HPDE6-E6E7 (cell line): ENCODE measurements at regions not wholly inside any gene's neighbourhood (a gene's known extent, or its start where the extent isn't known, plus 50 kb on each side); places are given as distances from the start of the nearest gene placed in this dataset.

Experiments used
- DNase-seq: peaks from one replicate; pipeline ENCODE4 v3.0.0; 2011; ENCODE audit warnings: missing footprints; ENCODE audit errors: extremely low spot score

- DNase-seq = peak; percentile 56
These were observed 61.9 kb upstream of the CIBAR2 start for GRCh38 chr16:85173981-85174751.

GRCh38 chr16:85174871-85175723, 62.8 kb upstream of the CIBAR2 start:
- no peak for DNase-seq

- DNase-seq = no peak
These were observed 63.5 kb upstream of the CIBAR2 start for GRCh38 chr16:85175724-85176233.

- DNase-seq = no peak
These were observed 64.5 kb upstream of the CIBAR2 start for GRCh38 chr16:85176541-85177447.

- no peak for DNase-seq
These were observed 65.2 kb upstream of the CIBAR2 start for GRCh38 chr16:85177448-85177846.

- DNase-seq = no peak
These were observed 65.8 kb upstream of the CIBAR2 start for GRCh38 chr16:85178006-85178591.

- DNase-seq = no peak
These were observed 66.3 kb upstream of the CIBAR2 start for GRCh38 chr16:85178596-85178995.

- DNase-seq = no peak
These were observed 67.2 kb upstream of the CIBAR2 start for GRCh38 chr16:85179344-85180046.

GRCh38 chr16:85180047-85180826, 68.0 kb upstream of the CIBAR2 start:
- DNase-seq = no peak

GRCh38 chr16:85180827-85181738, 68.8 kb upstream of the CIBAR2 start:
- DNase-seq = no peak

GRCh38 chr16:85181739-85182129, 69.5 kb upstream of the CIBAR2 start:
- DNase-seq = no peak

GRCh38 chr16:85182286-85182685, 70.0 kb upstream of the CIBAR2 start:
- no peak for DNase-seq

- DNase-seq = no peak
These were observed 70.5 kb upstream of the CIBAR2 start for GRCh38 chr16:85182774-85183173.

- no peak for DNase-seq
These were observed 71.3 kb upstream of the CIBAR2 start for GRCh38 chr16:85183564-85183963.

- DNase-seq = no peak
These were observed 72.1 kb upstream of the CIBAR2 start for GRCh38 chr16:85184404-85184803.

- DNase-seq = no peak
These were observed 73.2 kb upstream of the CIBAR2 start for GRCh38 chr16:85185303-85186100.

GRCh38 chr16:85187002-85187401, 74.7 kb upstream of the CIBAR2 start:
- DNase-seq = no peak

GRCh38 chr16:85187447-85187846, 75.2 kb upstream of the CIBAR2 start:
- no peak for DNase-seq
